ENCODE measurements at regions not wholly inside any gene's neighbourhood (a gene's known extent, or its start where the extent isn't known, plus 50 kb on each side); places are given as distances from the start of the nearest gene placed in this dataset.

GRCh38 chr4:110998320-110998719, 375.4 kb upstream of the PITX2 start:
- no peaks in the 10 kb centered on the region for H3K36me3 ChIP-seq
- H3K27ac ChIP-seq: no peak overlapping the region
- intact Hi-C loops (cut with DNase I): no loop called here
- no peaks in the 10 kb centered on the region for H3K4me1 ChIP-seq (replicated peaks)
- 79% methylated on average over 1 of the region's 1 CpG for WGBS
- H3K4me3 ChIP-seq: no peak overlapping the region
- H3K27me3 ChIP-seq (replicated peaks; ENCODE audit: insufficient read depth): no peaks in the 10 kb centered on the region
- H3K9me3 ChIP-seq: no peaks in the 10 kb centered on the region
- TF ChIP-seq CTCF (IDR thresholded peaks at IDR 0.05) (no peak), POLR2A (IDR thresholded peaks at IDR 0.05) (no peak), POLR2AphosphoS5 (IDR thresholded peaks at IDR 0.05) (no peak)
- DNase-seq (ENCODE audit: low spot score): no peak

GRCh38 chr4:111011458-111011857, 388.6 kb upstream of the PITX2 start:
- Histone ChIP-seq H3K4me1 (replicated peaks) (no peaks in the 10 kb centered on the region), H3K27me3 (replicated peaks; ENCODE audit: insufficient read depth) (no peaks in the 10 kb centered on the region), H3K36me3 (no peaks in the 10 kb centered on the region), H3K4me3 (no peak overlapping the region), H3K27ac (no peak overlapping the region), H3K9me3 (no peaks in the 10 kb centered on the region)
- intact Hi-C loops (cut with DNase I): no loop called here
- WGBS: 90% methylated on average over 2 of the region's 2 CpGs
- TF ChIP-seq POLR2AphosphoS5 (IDR thresholded peaks at IDR 0.05): no peak
- no peak for TF ChIP-seq POLR2A (IDR thresholded peaks at IDR 0.05)
- TF ChIP-seq CTCF (IDR thresholded peaks at IDR 0.05): no peak
- no peak for DNase-seq (ENCODE audit: low spot score)

GRCh38 chr4:111013846-111014245, 391.0 kb upstream of the PITX2 start:
- DNase-seq (ENCODE audit: low spot score): no peak
- no peak overlapping the region for H3K27ac ChIP-seq
- 83% methylated on average over 7 of the region's 7 CpGs for WGBS
- no peaks in the 10 kb centered on the region for H3K9me3 ChIP-seq
- no peaks in the 10 kb centered on the region for H3K36me3 ChIP-seq
- no peak overlapping the region for H3K4me3 ChIP-seq
- intact Hi-C loops (cut with DNase I): no loop called here
- H3K4me1 ChIP-seq (replicated peaks): no peaks in the 10 kb centered on the region
- H3K27me3 ChIP-seq (replicated peaks; ENCODE audit: insufficient read depth): no peaks in the 10 kb centered on the region
- no peak for TF ChIP-seq POLR2A (IDR thresholded peaks at IDR 0.05)
- no peak for TF ChIP-seq CTCF (IDR thresholded peaks at IDR 0.05)
- TF ChIP-seq POLR2AphosphoS5 (IDR thresholded peaks at IDR 0.05): no peak

GRCh38 chr4:111014537-111014936, 391.7 kb upstream of the PITX2 start:
- 100% methylated on average over 1 of the region's 1 CpG for WGBS
- Histone ChIP-seq H3K27ac (no peak overlapping the region), H3K27me3 (replicated peaks; ENCODE audit: insufficient read depth) (no peaks in the 10 kb centered on the region), H3K4me3 (no peak overlapping the region), H3K9me3 (no peaks in the 10 kb centered on the region), H3K4me1 (replicated peaks) (no peaks in the 10 kb centered on the region), H3K36me3 (no peaks in the 10 kb centered on the region)
- no peak for DNase-seq (ENCODE audit: low spot score)
- TF ChIP-seq CTCF (IDR thresholded peaks at IDR 0.05) (no peak), POLR2A (IDR thresholded peaks at IDR 0.05) (no peak), POLR2AphosphoS5 (IDR thresholded peaks at IDR 0.05) (no peak)
- intact Hi-C loops (cut with DNase I): no loop called here

- no peaks in the 10 kb centered on the region for H3K4me1 ChIP-seq (replicated peaks)
- DNase-seq (ENCODE audit: low spot score): no peak
- H3K27me3 ChIP-seq (replicated peaks; ENCODE audit: insufficient read depth): no peaks in the 10 kb centered on the region
- no peaks in the 10 kb centered on the region for H3K36me3 ChIP-seq
- intact Hi-C loops (cut with DNase I): no loop called here
- H3K27ac ChIP-seq: no peak overlapping the region
- no peak overlapping the region for H3K4me3 ChIP-seq
- H3K9me3 ChIP-seq: no peaks in the 10 kb centered on the region
- TF ChIP-seq POLR2AphosphoS5 (IDR thresholded peaks at IDR 0.05): no peak
- no peak for TF ChIP-seq POLR2A (IDR thresholded peaks at IDR 0.05)
- no peak for TF ChIP-seq CTCF (IDR thresholded peaks at IDR 0.05)
Measured at GRCh38 chr4:111016416-111016815, 393.5 kb upstream of the PITX2 start.
